HG03439 (cell line): ENCODE measurements at regions not wholly inside any gene's neighbourhood (a gene's known extent, or its start where the extent isn't known, plus 50 kb on each side); places are given as distances from the start of the nearest gene placed in this dataset.
"Not testable (repeated sequence)": the region's sequence is repeated elsewhere in the genome, so short reads cannot be mapped to it uniquely, and the experiment has no call there.

Source experiments
- ATAC-seq: cut with Tn5 transposase; IDR thresholded peaks from one replicate; pipeline ENCODE4 v1.9.1; 2021; ENCODE audit warnings: mild to moderate bottlenecking, moderate library complexity; ENCODE audit not compliant: unreplicated experiment

DNA sequence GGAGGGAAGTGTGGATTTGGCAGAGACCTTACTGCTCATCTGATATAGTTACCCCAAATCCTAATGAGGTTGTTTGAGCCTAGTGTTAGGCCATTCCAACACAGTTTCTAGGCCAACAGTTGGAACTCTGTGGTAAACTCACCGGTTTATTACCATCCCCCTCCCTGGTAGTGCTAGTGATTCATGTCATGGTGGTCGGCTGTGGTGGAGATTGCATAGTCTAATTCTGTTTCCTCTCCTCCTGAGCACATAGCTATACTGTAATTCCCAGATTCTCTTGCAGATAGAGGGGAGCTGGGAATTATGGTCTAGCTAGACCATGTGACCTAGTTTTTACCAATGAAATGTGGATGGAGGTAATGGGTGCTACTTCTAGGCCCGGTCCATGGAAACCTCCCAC, 123.7 kb upstream of the KIF26B start:
- ATAC-seq = no peak

DNA sequence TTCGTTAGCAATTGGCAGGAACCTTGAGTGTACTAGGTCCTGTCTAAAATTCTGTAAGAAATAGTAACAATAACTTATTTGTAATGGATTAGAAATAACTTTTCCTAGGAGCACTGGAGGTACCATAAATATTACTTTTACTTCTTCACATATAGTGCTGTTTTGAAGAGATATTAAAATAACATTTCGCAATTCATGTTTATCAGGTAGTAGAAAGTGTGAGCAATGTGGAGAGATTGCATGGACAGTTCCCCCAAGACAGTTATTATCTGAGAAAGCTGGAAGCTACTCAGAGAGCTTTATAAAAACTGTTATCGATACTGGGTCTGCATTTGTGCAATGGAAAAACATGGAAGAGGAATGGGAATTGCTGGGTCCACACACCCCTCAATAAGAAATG, 128.5 kb upstream of the KIF26B start:
- ATAC-seq = no peak

- ATAC-seq = no peak
These were observed 129.3 kb upstream of the KIF26B start for GRCh38 chr1:245025525-245025924.

DNA sequence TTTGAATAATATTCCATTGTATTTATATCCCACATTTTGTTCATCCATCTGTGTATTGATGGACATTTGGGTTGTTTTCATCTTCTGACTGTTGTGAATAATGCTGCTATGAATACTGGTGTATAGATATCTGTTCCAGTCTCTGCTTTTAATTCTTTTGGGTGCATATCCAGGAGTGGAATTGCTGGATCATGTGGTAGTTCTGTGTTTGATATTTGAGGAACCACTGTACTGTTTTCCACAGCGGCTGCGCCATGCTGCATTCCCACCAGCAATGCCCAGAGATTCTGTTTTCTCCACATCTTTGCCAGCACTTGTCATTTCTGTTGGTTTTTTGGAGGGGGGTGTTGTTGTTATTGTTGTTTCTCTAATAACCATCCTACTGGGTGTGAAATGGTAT, 131.6 kb upstream of the KIF26B start:
- ATAC-seq = no peak

DNA sequence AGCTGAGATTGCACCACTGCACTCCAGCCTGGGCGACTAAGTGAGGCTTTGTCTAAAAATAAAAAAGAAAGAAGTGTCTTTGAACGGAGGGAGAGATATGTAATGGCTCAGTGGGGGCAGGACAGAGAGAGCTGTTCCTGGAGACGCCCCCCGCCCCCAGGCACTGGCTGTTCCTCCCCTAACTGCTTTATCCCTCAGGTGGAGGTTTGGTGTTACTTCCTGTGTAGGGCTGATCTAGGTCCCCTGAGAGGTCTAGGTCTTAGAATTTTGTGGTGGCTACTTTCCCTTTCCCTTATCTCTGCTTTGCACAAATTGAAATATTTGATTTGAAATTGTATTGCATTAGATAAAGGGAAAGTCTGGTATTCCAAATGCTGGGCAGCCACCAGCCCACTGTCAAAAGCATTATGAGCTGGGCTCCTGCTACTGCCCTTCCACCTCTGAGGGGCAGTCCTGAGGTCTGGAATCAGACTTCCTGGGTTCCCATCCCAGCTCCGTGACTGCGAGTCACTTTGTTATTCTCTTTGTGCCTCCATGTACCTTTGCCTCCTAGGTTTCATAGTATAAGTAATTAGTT, 134.8 kb upstream of the KIF26B start:
- no peak for ATAC-seq

- ATAC-seq = no peak
These were observed 138.1 kb upstream of the KIF26B start for GRCh38 chr1:245016700-245017099.

DNA sequence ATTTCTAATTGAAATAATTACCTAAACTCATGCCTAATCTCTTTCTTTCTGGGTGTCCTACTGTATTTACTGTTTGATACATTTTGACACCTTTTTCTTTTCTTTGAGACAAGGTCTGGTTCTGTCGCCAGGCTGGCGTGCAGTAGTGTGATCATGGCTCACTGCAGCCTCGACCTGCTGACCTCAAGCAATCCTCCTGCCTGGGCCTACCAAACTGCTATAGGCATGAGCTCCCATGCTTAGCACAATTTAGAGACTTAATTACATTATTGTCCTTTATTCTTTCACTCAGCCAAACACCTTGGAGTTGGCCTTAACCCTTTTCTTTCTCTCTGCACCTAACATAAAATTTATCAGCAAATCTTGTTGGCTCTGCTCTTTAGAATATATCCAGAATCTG, 139.8 kb upstream of the KIF26B start:
- ATAC-seq = no peak

GRCh38 chr1:245014247-245015029, 140.3 kb upstream of the KIF26B start:
- ATAC-seq = no peak

GRCh38 chr1:245010018-245010614, 144.7 kb upstream of the KIF26B start:
- no peak for ATAC-seq

DNA sequence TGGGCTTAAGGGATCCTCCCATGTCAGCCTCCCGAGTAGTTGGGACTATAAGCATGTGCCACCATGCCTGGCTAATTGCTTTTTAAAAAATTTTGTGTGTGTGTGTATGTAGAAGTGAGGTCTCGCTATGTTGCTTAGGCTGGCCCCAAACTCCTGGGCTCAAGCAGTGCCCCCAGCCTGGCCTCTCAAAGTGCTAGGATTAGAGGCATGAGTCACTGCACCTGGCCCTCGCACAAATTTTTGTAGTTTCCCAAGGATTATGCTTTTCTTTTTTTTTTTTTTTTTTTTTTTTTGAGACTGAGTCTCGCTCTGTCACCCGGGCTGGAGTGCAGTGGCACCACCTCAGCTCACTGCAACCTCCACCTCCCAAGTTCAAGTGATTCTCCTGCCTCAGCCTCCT, 144.4 kb upstream of the HNRNPU start:
- ATAC-seq = no peak

DNA sequence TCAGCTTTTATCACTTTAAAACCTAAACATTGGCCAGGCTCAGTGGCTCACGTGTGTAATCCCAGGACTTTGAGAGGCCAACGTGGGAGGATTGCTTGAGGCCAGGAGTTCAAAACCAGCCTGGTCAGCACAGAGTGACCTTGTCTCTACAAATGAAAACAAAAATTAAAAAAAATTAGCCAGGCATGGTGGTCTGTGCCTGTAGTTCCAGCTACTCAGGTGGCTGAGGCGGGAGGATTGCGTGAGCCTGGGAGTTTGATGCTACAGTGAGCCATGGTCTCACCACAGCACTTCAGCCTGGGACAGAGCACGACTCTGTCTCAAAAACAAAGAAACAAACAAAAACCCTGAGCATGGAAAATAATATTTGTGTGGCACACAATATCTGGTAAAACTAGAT, 143.5 kb upstream of the HNRNPU start:
- ATAC-seq = no peak

GRCh38 chr1:245003246-245003645, 138.9 kb upstream of the HNRNPU start:
- no peak for ATAC-seq

GRCh38 chr1:245001252-245001651, 136.9 kb upstream of the HNRNPU start:
- no peak for ATAC-seq

GRCh38 chr1:245000872-245001188, 136.5 kb upstream of the HNRNPU start:
- ATAC-seq = no peak

DNA sequence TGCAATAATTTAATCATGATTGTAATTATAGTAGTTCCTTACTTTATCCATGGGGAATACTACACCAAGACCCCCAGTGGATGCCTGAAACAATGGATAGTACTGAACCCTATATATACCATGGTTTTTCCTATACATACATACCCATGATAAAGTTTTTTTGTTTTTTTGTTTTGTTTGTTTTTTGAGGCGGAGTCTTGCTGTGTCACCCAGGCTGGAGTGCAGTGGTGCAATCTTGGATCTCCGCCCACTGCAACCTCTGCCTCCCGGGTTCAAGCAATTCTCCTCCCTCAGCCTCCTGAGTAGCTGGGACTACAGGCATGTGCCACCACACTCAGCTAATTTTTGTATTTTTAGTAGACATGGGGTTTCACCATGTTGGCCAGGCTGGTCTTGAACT, 135.3 kb upstream of the HNRNPU start:
- not testable (repeated sequence) for ATAC-seq

GRCh38 chr1:244998717-244999346, 134.5 kb upstream of the HNRNPU start:
- no peak for ATAC-seq

DNA sequence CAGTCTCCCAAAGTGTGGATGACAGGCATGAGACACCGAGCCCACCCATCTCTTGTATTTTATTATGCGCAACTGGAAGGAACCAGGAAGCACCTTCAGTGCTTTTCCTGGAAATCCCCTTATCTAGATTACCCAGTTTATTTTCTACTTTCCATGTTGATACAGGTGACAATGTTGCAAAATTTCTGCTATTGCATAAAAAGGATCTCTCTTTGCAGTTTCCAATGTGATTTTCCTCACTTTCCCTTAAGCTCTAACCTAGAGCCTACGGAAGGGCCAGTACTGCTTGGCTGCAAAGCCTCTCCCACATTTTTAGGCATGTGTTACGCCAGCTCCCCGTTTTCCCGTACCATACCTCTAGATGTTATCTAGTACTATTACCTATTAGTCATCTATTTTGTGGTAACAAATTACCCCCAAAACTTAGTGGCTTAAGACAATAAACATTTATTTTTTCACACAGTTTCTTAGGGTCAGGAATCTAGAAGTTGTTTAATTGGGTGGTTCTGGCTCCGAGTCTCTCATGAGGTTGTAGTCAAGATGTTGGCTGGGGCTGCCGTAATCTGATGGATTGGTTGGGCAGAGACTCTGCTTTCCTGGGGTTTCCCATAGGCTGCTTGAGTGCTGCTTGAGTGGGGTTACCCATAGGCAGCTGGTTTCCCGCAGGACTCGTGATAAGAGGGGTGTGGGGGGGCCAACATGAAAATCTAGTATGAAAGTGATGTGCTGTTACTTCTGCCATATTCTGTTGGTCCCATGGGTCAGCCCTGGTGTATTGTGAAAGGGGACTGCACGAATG, 131.5 kb upstream of the HNRNPU start:
- no peak for ATAC-seq

GRCh38 chr1:244992833-244993232, 128.5 kb upstream of the HNRNPU start:
- no peak for ATAC-seq

DNA sequence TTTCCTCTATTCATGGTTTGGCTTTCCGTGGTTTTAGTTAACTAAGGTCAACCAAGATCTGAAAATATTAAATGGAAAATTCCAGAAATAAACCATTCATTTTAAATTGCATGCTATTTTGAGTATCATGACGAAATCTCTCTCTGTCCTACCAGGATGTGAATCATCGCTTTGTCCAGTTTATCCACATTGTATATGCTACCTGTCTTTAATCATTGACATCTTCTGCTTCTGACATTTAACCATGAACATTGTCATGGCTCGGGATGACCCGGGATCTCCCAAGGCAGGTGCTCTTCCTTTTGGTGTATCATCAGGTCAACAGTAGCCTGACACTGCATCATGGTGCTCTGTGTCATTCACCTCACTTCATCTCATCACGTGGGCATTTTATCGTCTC, 125.5 kb upstream of the HNRNPU start:
- ATAC-seq = no peak

DNA sequence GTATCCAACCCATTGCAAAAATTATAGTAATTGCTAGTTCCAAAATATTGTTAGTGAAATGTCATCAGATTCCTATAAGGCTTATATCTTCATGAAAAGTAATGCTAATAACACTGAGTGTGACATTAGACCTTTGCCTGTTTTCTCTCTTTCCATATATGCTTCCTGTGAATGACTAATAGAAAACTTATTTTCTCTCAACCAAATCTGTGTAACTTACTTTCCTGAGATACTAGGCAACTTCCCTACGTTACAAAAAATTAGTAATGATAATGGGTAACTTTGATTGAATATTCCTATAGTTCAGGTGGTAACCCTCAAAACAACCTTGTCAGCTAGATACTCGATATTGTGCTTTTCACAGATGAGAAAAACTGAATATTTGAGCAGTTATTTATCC, 124.2 kb upstream of the HNRNPU start:
- ATAC-seq = no peak

DNA sequence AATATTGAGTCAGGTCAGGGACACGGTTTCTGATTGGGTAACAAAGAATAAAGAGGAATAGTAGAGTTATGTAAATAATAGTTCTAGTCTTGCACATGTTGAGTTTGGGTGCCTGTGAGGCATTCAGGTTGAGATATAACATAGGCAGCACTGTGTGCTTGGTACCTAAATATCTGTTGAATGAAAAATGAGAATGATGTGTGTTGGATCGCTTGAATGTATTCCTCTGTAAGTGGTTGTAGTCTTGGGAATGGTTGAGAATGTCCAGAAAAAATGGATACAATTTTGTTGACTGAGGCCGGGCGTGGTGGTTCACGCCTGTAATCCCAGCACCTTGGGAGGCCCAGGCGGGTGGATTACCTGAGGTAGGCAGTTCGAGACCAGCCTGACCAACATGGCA, 116.3 kb upstream of the HNRNPU start:
- no peak for ATAC-seq
